Activated CD4-positive, alpha-beta T cell treated with anti-CD3 and anti-CD28 coated beads, Interleukin-2, amount 10 ng/mL, durations not matched to agents 24 days and 14 days (primary cell): ENCODE measurements at regions not wholly inside any gene's neighbourhood (a gene's known extent, or its start where the extent isn't known, plus 50 kb on each side); places are given as distances from the start of the nearest gene placed in this dataset.

Source experiments
- DNase-seq: peaks from one replicate; pipeline ENCODE4 v3.0.0; 2022
- H3K27ac Mint-ChIP-seq: one replicate; pipeline ENCODE4 v1.8.0; 2022; ENCODE audit warnings: mild to moderate bottlenecking, mixed read lengths
- H3K27me3 Mint-ChIP-seq: one replicate; pipeline ENCODE4 v1.8.0; 2022; ENCODE audit warnings: mixed read lengths
- H3K36me3 Mint-ChIP-seq: one replicate; pipeline ENCODE4 v1.8.0; 2022; ENCODE audit warnings: low read depth, mild to moderate bottlenecking, mixed read lengths
- H3K4me1 Mint-ChIP-seq: one replicate; pipeline ENCODE4 v1.8.0; 2021; ENCODE audit warnings: mixed read lengths
- H3K4me3 Mint-ChIP-seq: one replicate; pipeline ENCODE4 v1.8.0; 2022; ENCODE audit warnings: mild to moderate bottlenecking, moderate library complexity, mixed read lengths
- H3K9me3 Mint-ChIP-seq: one replicate; pipeline ENCODE4 v1.8.0; 2021; ENCODE audit warnings: mixed read lengths
- intact Hi-C: fragments of 100-400 bp; cut with micrococcal nuclease; formaldehyde crosslinking; loops from one replicate; pipeline ENCODE4 v1.15.1; 2023

GRCh38 chr11:103844327-103845215 lies 191.9 kb upstream of the DDI1 start:
- H3K9me3 Mint-ChIP-seq: no peaks in the 10 kb centered on the region
- no peak for DNase-seq
- H3K4me1 Mint-ChIP-seq: no peaks in the 10 kb centered on the region
- no peak overlapping the region for H3K4me3 Mint-ChIP-seq
- no peaks in the 10 kb centered on the region for H3K27me3 Mint-ChIP-seq
- intact Hi-C loops: no loop called here
- H3K27ac Mint-ChIP-seq: no peak overlapping the region
- no peaks in the 10 kb centered on the region for H3K36me3 Mint-ChIP-seq

GRCh38 chr11:103845331-103845730 lies 191.1 kb upstream of the DDI1 start:
- Mint-ChIP-seq H3K9me3 (no peaks in the 10 kb centered on the region), H3K36me3 (no peaks in the 10 kb centered on the region), H3K27me3 (no peaks in the 10 kb centered on the region), H3K27ac (no peak overlapping the region), H3K4me3 (no peak overlapping the region), H3K4me1 (no peaks in the 10 kb centered on the region)
- intact Hi-C loops: no loop called here
- no peak for DNase-seq

- Mint-ChIP-seq H3K4me3 (no peak overlapping the region), H3K27me3 (no peaks in the 10 kb centered on the region)
Measured at GRCh38 chr11:103848686-103849085, 187.8 kb upstream of the DDI1 start.

GRCh38 chr11:103849366-103849765 lies 187.1 kb upstream of the DDI1 start:
- Mint-ChIP-seq H3K36me3 (no peaks in the 10 kb centered on the region), H3K9me3 (no peaks in the 10 kb centered on the region), H3K4me1 (no peaks in the 10 kb centered on the region), H3K4me3 (no peak overlapping the region), H3K27ac (no peak overlapping the region), H3K27me3 (no peaks in the 10 kb centered on the region)
- DNase-seq: no peak
- intact Hi-C loops: no loop called here

More at GRCh38 chr11:103848686-103849085, 187.8 kb upstream of the DDI1 start:
- Mint-ChIP-seq H3K4me1 (no peaks in the 10 kb centered on the region), H3K27ac (no peak overlapping the region), H3K36me3 (no peaks in the 10 kb centered on the region), H3K9me3 (no peaks in the 10 kb centered on the region)
- DNase-seq: no peak
- intact Hi-C loops: no loop called here

- intact Hi-C loops: no loop called here
- Mint-ChIP-seq H3K4me3 (no peak overlapping the region), H3K27me3 (no peaks in the 10 kb centered on the region), H3K9me3 (no peaks in the 10 kb centered on the region), H3K4me1 (no peaks in the 10 kb centered on the region), H3K36me3 (no peaks in the 10 kb centered on the region), H3K27ac (no peak overlapping the region)
- DNase-seq: no peak
Measured at GRCh38 chr11:103850419-103851165, 185.8 kb upstream of the DDI1 start.

GRCh38 chr11:103851166-103851651 lies 185.2 kb upstream of the DDI1 start:
- Mint-ChIP-seq H3K4me1 (no peaks in the 10 kb centered on the region), H3K9me3 (no peaks in the 10 kb centered on the region), H3K27ac (no peak overlapping the region), H3K36me3 (no peaks in the 10 kb centered on the region), H3K27me3 (no peaks in the 10 kb centered on the region), H3K4me3 (no peak overlapping the region)
- intact Hi-C loops: no loop called here
- no peak for DNase-seq
